GM18951 (cell line): ENCODE measurements at regions not wholly inside any gene's neighbourhood (a gene's known extent, or its start where the extent isn't known, plus 50 kb on each side); places are given as distances from the start of the nearest gene placed in this dataset.
"Not testable (repeated sequence)": the region's sequence is repeated elsewhere in the genome, so short reads cannot be mapped to it uniquely, and the experiment has no call there.

Source experiments
- POLR2A ChIP-seq: IDR thresholded peaks from 4 replicates; pipeline ENCODE4 v1.6.1; 2011; ENCODE audit warnings: mild to moderate bottlenecking; ENCODE audit not compliant: insufficient read length, insufficient read depth; ENCODE audit errors: extremely low read depth
- in situ Hi-C: fragments of 300-500 bp; cut with MboI; formaldehyde crosslinking; loops from one replicate; pipeline ENCODE4 v1.12.0; 2022; ENCODE audit warnings: low sequenced_read_pairs, mixed read lengths, inconsistent platforms; ENCODE audit not compliant: unreplicated experiment

DNA sequence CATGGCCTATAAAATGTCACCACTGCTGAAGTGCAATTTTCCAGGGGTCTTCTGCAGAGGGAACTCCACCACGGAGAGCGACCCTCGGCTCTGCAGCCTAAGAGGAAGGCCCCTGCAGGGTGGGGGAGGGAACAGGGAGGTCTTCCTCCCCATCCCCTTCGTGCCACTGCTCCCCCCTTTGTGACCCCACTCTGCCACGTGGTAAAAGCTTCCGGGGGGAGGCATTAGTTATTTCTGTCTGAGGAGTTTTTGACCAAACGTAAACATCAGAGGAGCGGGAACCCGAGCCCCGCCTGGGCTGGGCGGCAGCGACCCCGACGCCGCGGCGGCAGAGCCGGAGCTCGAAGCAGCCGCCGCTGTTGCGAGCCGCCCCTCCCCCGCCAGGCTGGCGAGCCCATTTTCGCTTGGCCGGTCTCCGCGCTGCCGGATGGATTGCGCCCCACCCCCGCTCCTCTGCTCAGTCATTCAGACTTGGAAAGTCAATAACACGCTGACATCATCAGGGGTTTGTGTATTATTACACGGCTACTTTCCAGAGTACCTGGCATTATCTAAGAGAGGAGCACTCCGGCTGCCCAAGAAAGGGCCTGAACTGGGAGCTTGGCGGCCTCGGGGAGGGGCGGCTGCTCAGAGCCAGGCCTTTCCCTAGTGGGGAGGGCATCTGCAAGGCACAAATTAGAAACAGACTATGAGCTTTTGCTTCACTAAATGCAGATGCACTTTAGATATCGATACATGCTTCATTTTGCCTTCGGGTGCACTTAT lies 162.5 kb upstream of the TBL1XR1 start:
- peak; percentile 42 for TF ChIP-seq POLR2A
- in situ Hi-C loops, result loop anchor here (10.0 kb wide), 2 partner anchors 165 to 305 kb away; partner anchors contain the start of gene TBL1XR1

DNA sequence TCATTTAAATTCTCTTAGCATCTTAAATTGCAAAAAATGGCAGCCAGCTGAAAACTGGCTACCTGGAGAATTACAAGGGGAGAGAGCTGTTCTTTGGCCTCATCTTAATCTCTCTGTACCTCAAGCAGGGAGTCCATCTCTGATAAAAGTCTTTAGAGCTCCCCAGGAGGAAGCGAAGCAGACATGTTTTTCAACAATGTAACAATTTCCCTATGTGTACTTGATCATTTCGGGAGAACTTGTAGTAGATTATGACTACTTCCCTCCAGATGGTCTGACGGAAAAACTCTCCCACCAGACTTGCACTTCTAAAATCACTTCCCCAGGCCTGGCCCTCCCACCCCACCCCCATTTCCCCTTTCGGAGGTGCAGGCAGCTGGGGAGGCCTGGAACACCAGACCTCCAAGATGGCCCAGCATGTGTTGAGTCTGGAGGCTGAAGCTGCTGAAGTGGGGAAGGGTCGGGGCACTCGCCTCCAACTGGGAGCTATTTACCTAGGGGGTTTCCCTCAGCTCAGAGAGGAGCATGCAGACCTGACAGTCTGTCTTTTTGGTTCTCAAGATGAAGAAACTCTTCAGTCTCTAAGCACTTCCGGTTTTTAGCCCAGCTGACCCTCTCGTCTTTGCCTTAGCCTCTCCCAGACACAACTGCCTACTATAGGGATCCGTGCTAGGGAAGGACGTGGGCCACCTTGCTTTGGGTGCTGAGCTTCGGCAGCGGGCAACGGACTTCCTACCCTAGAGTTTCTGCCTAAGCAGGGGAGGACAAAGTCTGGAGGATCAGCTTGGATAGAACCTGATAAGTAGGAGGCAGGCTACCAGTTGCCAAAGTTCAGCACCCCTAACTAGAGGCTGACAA lies 164.0 kb upstream of the TBL1XR1 start:
- TF ChIP-seq POLR2A, result no peak
- in situ Hi-C loops, result no loop called here

DNA sequence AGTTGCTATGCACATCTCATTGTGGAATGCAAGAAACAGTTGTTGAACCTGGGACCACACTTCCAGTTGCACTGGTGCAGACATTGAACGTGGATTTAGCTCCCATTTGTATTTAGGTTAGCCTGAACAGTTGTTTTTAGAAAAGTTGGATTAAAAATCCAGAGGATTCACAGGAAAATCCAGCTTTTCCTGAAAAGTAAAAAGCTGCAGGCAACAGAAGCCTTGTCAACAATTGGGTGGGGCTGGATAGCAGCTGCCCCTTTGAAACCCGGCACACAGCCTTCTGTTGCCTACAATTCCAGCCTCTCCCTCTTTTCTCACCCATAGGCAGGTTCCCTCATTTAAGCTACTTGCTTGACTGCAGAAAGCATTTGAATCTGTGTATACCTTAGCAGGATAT lies 165.3 kb upstream of the TBL1XR1 start:
- in situ Hi-C loops, result no loop called here
- TF ChIP-seq POLR2A, result no peak

DNA sequence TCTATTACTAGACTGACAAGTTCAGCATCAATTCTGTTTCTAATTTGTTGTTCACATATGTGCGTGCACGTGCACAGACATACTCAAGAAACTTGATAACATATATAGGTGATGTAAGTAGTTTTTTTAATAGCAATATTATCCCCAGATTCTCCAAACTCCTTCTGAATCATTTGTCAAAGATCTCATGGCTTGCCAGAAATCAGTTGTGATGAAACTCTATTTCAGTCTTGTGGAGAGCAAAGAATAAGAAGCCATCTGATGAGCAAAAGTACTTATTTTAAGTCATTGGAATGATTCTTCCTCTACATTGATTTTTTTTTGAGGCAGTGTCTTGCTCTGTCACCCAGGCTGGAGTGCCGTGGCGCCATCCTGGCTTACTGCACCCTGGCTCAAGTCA lies 167.0 kb upstream of the TBL1XR1 start:
- TF ChIP-seq POLR2A, result no peak
- in situ Hi-C loops, result no loop called here

DNA sequence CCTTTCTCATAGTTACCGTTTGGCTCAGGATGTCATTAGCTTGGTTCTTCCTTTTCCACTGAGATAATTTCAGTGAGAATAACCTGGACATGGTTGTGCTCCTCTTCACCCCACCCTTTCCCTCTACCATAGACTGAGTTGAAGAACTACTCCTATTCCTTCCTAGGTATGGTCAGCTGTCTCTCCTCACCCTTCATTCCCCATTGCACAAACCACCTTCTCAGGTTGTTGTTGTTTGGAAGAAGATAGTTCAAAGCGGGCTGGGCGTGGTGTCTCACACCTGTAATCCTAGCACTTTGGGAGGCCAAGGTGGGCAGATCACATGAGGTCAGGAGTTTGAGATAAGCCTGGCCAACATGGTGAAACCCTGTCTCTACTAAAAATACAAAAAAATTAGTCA lies 168.0 kb upstream of the TBL1XR1 start:
- in situ Hi-C loops, result not testable (repeated sequence)

DNA sequence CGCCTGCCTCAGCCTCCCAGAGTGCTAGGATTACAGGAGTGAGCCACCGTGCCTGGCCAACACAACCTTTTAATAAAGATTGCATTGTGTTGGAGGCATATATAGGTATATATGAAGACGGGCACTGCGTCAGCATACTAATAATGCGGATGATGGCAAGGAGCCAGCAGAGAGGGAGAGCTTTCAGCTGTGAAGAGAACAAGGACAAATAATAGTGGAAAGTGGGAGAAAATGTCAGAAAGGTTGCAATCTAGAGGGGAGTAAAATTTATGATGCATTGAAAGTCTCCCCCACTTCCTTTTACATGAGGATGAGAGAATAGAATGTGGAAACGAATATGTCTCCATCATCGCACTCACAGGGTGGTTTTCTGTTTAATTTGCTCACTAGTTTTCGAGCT lies 170.5 kb upstream of the TBL1XR1 start:
- in situ Hi-C loops, result no loop called here
- no peak for TF ChIP-seq POLR2A

DNA sequence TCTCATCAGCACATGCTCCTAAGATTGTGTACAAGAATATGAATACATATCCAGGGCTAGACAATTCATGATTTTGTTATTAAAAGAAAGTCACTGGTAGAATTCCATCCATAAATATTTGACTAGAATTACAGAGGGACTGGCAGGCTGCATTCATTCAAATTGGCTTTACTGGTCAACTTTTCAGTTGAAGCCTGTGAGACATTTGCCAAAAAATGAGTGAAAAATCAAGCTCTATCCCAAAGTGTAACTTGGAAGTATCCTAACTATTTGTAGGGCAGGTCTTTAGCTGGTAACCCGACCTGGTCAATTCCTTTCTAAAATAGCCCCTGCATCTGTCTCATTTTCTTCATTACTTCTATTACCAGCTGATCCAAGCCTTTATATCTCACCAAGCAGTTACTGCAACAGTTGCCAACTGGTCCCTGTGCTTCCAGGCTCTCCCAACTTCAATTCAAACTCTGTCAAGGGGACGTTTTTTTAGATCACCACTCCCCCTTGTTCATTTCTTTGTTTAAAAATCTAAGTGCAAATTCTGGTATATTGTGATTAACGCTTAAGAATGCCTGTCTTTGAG lies 173.1 kb upstream of the TBL1XR1 start:
- no peak for TF ChIP-seq POLR2A
- in situ Hi-C loops, result no loop called here

DNA sequence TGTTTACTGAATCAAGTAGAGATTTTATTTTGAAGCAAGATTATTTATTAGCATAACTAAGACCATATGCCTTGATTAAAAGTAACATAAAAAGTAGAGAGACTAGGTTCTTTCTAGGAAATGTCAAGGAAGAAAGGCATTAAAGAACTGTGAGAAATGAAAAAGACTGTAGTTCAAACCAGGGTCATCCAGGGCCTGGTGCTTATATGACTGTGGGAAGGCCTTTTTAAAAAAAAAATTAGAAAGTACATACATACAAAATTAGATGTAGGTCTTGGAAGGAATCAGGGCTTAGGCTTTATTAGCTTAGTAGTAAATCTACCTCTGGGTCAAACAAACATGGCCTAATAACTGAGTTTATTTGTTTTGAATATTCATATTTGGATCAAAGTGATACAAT lies 173.9 kb upstream of the TBL1XR1 start:
- TF ChIP-seq POLR2A, result no peak
- in situ Hi-C loops, result no loop called here

DNA sequence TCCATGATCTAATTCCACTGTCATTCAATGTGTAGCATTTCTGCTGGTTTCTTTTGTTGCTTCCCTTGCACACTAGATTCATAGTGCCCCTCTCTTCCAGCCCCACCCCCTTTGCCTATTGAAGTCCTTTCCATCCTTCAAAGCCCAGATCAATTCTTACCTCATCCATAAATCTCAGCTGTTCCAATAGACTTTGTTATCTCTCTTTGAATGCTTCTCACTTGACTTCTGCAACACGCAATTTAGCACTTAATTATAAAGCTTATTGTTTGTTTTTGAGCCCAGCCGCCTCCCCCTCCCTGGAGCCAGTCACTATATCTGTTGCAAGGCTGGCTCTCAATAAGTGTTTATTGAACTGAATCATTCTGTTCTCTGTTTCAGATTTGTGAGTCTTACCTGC lies 174.6 kb upstream of the TBL1XR1 start:
- TF ChIP-seq POLR2A, result no peak
- in situ Hi-C loops, result no loop called here

DNA sequence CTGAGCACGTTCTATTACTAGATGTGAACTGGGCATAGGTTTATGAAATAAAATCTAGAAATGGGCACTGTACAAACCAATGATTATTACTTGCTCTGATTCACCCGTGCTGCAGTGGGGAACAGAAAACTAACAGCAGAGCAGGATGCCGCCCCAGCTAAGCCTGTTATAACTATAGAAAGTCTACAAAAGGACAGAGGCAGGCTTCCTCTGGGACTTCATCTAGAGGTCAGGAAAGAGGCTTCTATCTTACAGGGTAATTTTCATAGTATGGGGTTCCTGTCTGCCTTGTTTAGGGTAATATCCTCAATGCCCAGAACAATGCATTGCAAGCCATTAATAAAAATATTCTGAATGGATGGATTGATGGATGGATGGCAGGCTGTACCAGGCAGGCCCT lies 177.0 kb upstream of the TBL1XR1 start:
- no peak for TF ChIP-seq POLR2A
- in situ Hi-C loops, result no loop called here

DNA sequence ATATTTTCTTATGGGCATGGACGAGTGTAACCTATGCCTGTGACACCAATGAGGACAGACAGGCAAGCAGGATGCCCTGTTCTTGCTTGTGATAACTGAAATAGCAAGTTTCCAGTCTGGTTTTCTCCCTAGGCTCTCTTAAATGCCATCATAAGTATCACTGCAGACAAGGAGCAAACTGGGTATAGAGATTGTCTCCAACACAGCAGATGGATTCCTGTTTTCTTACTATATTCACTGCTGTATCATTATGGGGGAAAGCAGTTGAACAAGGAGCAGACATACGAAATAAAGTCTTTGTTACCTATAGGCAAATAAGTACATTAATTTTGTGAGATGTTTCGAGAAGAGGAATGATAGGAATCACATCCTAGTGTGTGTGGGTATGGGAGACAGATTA lies 178.0 kb upstream of the TBL1XR1 start:
- no peak for TF ChIP-seq POLR2A
- in situ Hi-C loops, result no loop called here

DNA sequence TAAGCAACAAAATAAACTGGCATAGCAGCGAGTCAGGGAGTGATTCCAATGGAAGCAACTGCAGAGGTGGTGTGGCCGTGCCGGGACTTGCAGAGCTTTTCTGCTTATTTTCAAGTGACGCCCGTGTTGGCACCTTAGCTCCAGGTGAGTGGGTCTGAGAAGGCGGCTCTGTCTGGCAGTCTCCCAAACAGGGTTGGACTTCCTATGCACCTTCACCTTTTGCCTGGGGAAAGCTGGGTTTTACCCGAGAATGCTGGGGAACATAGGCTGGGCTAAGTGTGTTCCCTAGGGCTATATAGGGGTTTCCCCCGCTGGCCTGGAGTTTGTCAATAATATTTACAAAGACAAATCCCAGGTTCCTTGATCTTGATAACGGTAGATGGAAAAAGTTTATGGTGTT lies 179.9 kb upstream of the TBL1XR1 start:
- in situ Hi-C loops, result no loop called here
- no peak for TF ChIP-seq POLR2A

DNA sequence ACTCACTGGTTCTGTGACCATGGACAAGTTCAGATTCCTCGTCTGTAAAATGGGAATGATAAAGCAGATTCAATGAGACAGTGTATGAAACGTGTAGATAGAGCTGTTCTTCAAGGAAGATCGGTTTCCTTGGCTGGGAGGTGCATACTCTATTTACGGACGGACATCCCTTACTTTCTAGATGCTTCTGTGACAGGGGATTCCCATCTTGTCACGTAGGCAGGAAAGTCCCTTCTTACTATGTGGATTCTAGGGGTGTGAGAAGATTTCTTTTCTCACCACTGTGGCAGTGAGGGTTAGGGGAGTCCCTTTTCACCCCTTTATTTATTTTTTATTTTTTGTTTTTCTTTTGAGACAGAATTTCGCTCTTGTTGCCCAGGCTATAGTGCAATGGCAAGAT lies 180.9 kb upstream of the TBL1XR1 start:
- TF ChIP-seq POLR2A, result no peak
- in situ Hi-C loops, result no loop called here

DNA sequence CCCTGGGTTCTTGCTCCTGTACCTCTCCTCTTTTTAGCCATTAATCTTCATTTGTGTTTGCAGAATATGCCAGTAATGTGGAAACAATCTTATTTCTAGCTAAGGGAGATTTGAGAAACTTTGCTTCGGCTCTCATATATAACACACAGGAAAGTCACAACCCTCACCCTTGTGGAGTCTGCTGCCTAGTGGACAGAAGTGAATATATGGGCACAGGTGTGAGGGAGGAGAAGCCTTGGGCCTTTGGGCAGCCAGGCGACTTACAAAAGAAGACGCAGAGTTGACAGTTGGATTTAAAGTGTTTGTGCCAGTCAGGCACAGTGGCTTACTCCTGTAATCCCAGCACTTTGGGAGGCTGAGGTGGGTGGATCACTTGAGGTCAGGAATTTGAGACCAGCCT lies 181.8 kb upstream of the TBL1XR1 start:
- in situ Hi-C loops, result no loop called here
- TF ChIP-seq POLR2A, result no peak
